K562 (cell line): ENCODE measurements at regions not wholly inside any gene's neighbourhood (a gene's known extent, or its start where the extent isn't known, plus 50 kb on each side); places are given as distances from the start of the nearest gene placed in this dataset.
A peak's percentile ranks its signal among the peaks of the same experiment; 100 is the strongest.

Experiments used
- ATAC-seq: fragments of 200-7000 bp; cut with Tn5 transposase; 3 replicates; pipeline ENCODE4 v1.9.1; 2020; ENCODE audit warnings: moderate library complexity
- BruUV-seq: library from RNA; stranded (reverse); fragments of 400-500 nt; replicated peaks from 2 replicates; lab custom pipeline; 2021; lab: Mats Ljungman, UMichigan
- CTCF ChIA-PET: fragments of 300-600 bp; formaldehyde crosslinking; extraction: SDS; loops from one replicate; lab custom pipeline; 2021; ENCODE audit warnings: low intra/inter-chr PET ratio; lab: Yijun Ruan, JAX
- POLR2A ChIA-PET: fragments of 300-600, 350-650 bp; sonication (Branson Sonifier 250); formaldehyde crosslinking; extraction: SDS; loops from one replicate; lab custom pipeline; 2021; ENCODE audit warnings: antibody characterized with exemption, inconsistent platforms; lab: Yijun Ruan, JAX
- DNase-seq, 4 experiments: peaks; one replicate each; pipeline versions ENCODE4 v3.0.0 to v3.0.0-alpha.2; 2011 to 2018; ENCODE audit warnings: low spot score in 3 of 4, mixed read lengths in 3 of 4; ENCODE audit errors: extremely low read depth in 1 of 4
- FAIRE-seq: peaks from 2 replicates; lab custom pipeline; 2011; peaks lifted over from hg19 to GRCh38; lab: Jason Lieb, UNC
- H2AFZ ChIP-seq: 2 replicates; pipeline ENCODE4 v1.6.0; 2011; ENCODE audit warnings: low read depth, low read length, control low read depth, inconsistent platforms
- H3K27ac ChIP-seq: fragments of 200-600 bp; 3 replicates; pipeline ENCODE4 v1.8.0; 2011; ENCODE audit warnings: low read depth, mild to moderate bottlenecking, control low read depth, inconsistent platforms, low read length, moderate library complexity, mixed read lengths; ENCODE audit errors: extremely low read depth
- H3K27me3 ChIP-seq, 2 experiments: fragments of 300-600 bp in 1 of 2; 2 replicates in 1 of 2; 3 replicates in 1 of 2; pipeline versions ENCODE4 v1.6.0 to v1.8.0; 2011; ENCODE audit warnings: inconsistent platforms in 2 of 2, low read length in 2 of 2, mild to moderate bottlenecking in 1 of 2, mixed read lengths in 1 of 2, moderate library complexity in 1 of 2; ENCODE audit not compliant: control insufficient read depth in 2 of 2, insufficient read depth in 2 of 2
- H3K36me3 ChIP-seq: fragments of 300-600 bp; 3 replicates; pipeline ENCODE4 v1.8.0; 2011; ENCODE audit warnings: mild to moderate bottlenecking, low read length, inconsistent platforms; ENCODE audit not compliant: control insufficient read depth, insufficient read depth
- H3K4me1 ChIP-seq, 2 experiments: fragments of 200-600 bp in 1 of 2; replicated peaks in 1 of 2; 2 replicates in 1 of 2; 3 replicates in 1 of 2; pipeline versions ENCODE4 v1.5.1 to v1.8.0; 2011; ENCODE audit warnings: inconsistent platforms in 2 of 2, low read length in 2 of 2, mild to moderate bottlenecking in 1 of 2, mixed read lengths in 1 of 2, moderate library complexity in 1 of 2; ENCODE audit not compliant: control insufficient read depth in 2 of 2, insufficient read depth in 2 of 2
- H3K4me2 ChIP-seq: 2 replicates; pipeline ENCODE4 v1.6.1; 2011; ENCODE audit warnings: low read length, control low read depth, inconsistent platforms, mixed read lengths; ENCODE audit not compliant: insufficient read depth
- H3K4me3 ChIP-seq: fragments of 200-600 bp; sonication (generic), shearing (Covaris generic); 2 replicates; pipeline ENCODE4 v1.5.1; 2016; ENCODE audit warnings: control low read depth, inconsistent platforms
- H3K79me2 ChIP-seq: fragments of 200-600 bp; 3 replicates; pipeline ENCODE4 v1.8.0; 2011; ENCODE audit warnings: low read length, inconsistent platforms; ENCODE audit not compliant: control insufficient read depth, insufficient read depth
- H3K9ac ChIP-seq, 2 experiments: 2 replicates each; pipeline versions ENCODE4 v1.6.0 to v1.6.1; 2011; ENCODE audit warnings: low read depth in 2 of 2, low read length in 2 of 2, control low read depth in 1 of 2, inconsistent platforms in 1 of 2, mild to moderate bottlenecking in 1 of 2, mixed read lengths in 1 of 2; ENCODE audit not compliant: insufficient read depth in 1 of 2
- H3K9me1 ChIP-seq: one replicate; pipeline ENCODE4 v1.6.0; 2011; ENCODE audit warnings: inconsistent platforms, mild to moderate bottlenecking, low read length, moderate library complexity; ENCODE audit not compliant: control insufficient read depth, insufficient read depth
- H3K9me3 ChIP-seq: replicated peaks from 2 replicates; pipeline ENCODE4 v1.5.1; 2011; ENCODE audit warnings: low read depth, low read length, inconsistent platforms; ENCODE audit not compliant: control insufficient read depth, insufficient read depth
- H4K20me1 ChIP-seq: replicated peaks from 2 replicates; pipeline ENCODE4 v1.6.1; 2011; ENCODE audit warnings: low read length, inconsistent platforms, mixed read lengths; ENCODE audit not compliant: control insufficient read depth, insufficient read depth
- ARID1B ChIP-seq: fragments of 450-650 bp; IDR thresholded peaks from 2 replicates; pipeline ENCODE4 v1.6.1; 2016; ENCODE audit warnings: antibody characterized with exemption, mild to moderate bottlenecking, inconsistent platforms
- ASH1L ChIP-seq: fragments of 450-650 bp; IDR thresholded peaks from 2 replicates; pipeline ENCODE4 v1.6.1; 2018; ENCODE audit warnings: borderline replicate concordance, mild to moderate bottlenecking, low read depth; ENCODE audit not compliant: partially characterized antibody
- ETV1 ChIP-seq: fragments of 450-650 bp; conservative IDR thresholded peaks from 2 replicates; pipeline ENCODE4 v1.6.1; 2016; ENCODE audit warnings: missing genetic modification characterization, control low read depth, low read depth, missing compliant biosample characterization
- EWSR1 ChIP-seq: fragments of 450-650 bp; IDR thresholded peaks from 2 replicates; pipeline ENCODE4 v1.6.1; 2018; ENCODE audit warnings: borderline replicate concordance, mild to moderate bottlenecking, low read depth, moderate library complexity; ENCODE audit not compliant: partially characterized antibody
- FOXJ2 ChIP-seq: fragments of 200-800 bp; sonication (Bioruptor generic); IDR thresholded peaks from 2 replicates; pipeline ENCODE4 v1.6.1; 2016; ENCODE audit warnings: missing genetic modification characterization, missing compliant biosample characterization
- HMGN3 ChIP-seq: IDR thresholded peaks from 2 replicates; pipeline ENCODE4 v1.6.1; 2011; ENCODE audit warnings: borderline replicate concordance, low read depth, mild to moderate bottlenecking, mixed read lengths, low read length; ENCODE audit not compliant: insufficient read length; ENCODE audit errors: extremely low read depth
- NR2F6 ChIP-seq: fragments of 450-650 bp; formaldehyde crosslinking; IDR thresholded peaks from 2 replicates; pipeline ENCODE4 v1.4.0; 2020; ENCODE audit warnings: mild to moderate bottlenecking
- ZEB2 ChIP-seq: fragments of 450-650 bp; IDR thresholded peaks from 2 replicates; pipeline ENCODE4 v1.6.1; 2016
- WGBS: fragments of 100-300 bp; shearing (Covaris generic); methylation state at CpG from one replicate; pipeline ENCODE4 v1.1.6; 2016; ENCODE audit warnings: low coverage, mixed read lengths; ENCODE audit not compliant: insufficient coverage; ENCODE audit errors: missing lambda C conversion rate; 5-methylcytosine and 5-hydroxymethylcytosine counted together
- in situ Hi-C: fragments of 300-500 bp; cut with MboI; formaldehyde crosslinking; loops from 4 replicates; pipeline ENCODE4 v1.15.0; 2018; ENCODE audit warnings: inconsistent platforms, mixed read lengths
- intact Hi-C: fragments of 100-400 bp; cut with micrococcal nuclease; formaldehyde crosslinking; loops from 2 replicates; pipeline ENCODE4 v1.14.2; 2022
- TF ChIP-seq, protein P1 (sequence below): fragments of 250-450 bp; sonication (Bioruptor Pico); IDR thresholded peaks from 2 replicates; pipeline ENCODE4 v1.5.1; 2021; ENCODE audit warnings: mild to moderate bottlenecking
- TF ChIP-seq, protein P2 (sequence below): fragments of 450-650 bp; IDR thresholded peaks from 2 replicates; pipeline ENCODE4 v1.7.1; 2018; ENCODE audit warnings: mild to moderate bottlenecking, low read depth; ENCODE audit not compliant: partially characterized antibody

- H3K4me2 ChIP-seq = peak overlapping the region; percentile 54
- peak; percentile 20 to 82 (median 34) for DNase-seq
- BruUV-seq = no TSS peak
- no peaks in the 10 kb centered on the region for H3K36me3 ChIP-seq
- H3K4me3 ChIP-seq = no peak overlapping the region
- ChIA-PET CTCF (no interaction called here), POLR2A (interaction anchor here (0.7 kb wide), 1 partner anchor 13 kb away, joined by 3 read pairs; no protein-coding TSS in a partner anchor)
- whole genome bisulfite sequencing = 26% methylated on average over 8 of the region's 8 CpGs
- H3K4me1 ChIP-seq = peaks cover 0 to 33% of the 10 kb centered on the region in 2 experiments; a peak in 4 of 5 replicates
- H3K9me1 ChIP-seq = no peaks in the 10 kb centered on the region
- 0 out of 2 replicates have a peak, but pooled peaks cover 4% of the 10 kb centered on the region for H3K9me3 ChIP-seq
- ATAC-seq = peak; percentile 76
- H2AFZ ChIP-seq = peak overlapping the region; percentile 92
- FAIRE-seq = peak; percentile 83
- H3K79me2 ChIP-seq = no peaks in the 10 kb centered on the region
- H3K9ac ChIP-seq = peak overlapping the region in 1 of 2 experiments; percentile 21; a peak in 2 of 4 replicates
- peak overlapping the region; percentile 77 for H3K27ac ChIP-seq
- intact Hi-C loops = no loop called here
- no peaks in the 10 kb centered on the region for H4K20me1 ChIP-seq
- H3K27me3 ChIP-seq = no peaks in the 10 kb centered on the region
- in situ Hi-C loops = no loop called here
- TF ChIP-seq, protein P1, sequence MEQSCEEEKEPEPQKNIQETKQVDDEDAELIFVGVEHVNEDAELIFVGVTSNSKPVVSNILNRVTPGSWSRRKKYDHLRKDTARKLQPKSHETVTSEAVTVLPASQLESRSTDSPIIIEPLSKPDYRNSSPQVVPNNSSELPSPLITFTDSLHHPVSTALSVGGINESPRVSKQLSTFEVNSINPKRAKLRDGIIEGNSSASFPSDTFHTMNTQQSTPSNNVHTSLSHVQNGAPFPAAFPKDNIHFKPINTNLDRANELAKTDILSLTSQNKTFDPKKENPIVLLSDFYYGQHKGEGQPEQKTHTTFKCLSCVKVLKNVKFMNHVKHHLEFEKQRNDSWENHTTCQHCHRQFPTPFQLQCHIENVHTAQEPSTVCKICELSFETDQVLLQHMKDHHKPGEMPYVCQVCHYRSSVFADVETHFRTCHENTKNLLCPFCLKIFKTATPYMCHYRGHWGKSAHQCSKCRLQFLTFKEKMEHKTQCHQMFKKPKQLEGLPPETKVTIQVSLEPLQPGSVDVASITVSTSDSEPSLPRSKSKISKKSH (CRISPR knock-in tag) = no peak
- TF ChIP-seq ASH1L = no peak
- TF ChIP-seq, protein P2, sequence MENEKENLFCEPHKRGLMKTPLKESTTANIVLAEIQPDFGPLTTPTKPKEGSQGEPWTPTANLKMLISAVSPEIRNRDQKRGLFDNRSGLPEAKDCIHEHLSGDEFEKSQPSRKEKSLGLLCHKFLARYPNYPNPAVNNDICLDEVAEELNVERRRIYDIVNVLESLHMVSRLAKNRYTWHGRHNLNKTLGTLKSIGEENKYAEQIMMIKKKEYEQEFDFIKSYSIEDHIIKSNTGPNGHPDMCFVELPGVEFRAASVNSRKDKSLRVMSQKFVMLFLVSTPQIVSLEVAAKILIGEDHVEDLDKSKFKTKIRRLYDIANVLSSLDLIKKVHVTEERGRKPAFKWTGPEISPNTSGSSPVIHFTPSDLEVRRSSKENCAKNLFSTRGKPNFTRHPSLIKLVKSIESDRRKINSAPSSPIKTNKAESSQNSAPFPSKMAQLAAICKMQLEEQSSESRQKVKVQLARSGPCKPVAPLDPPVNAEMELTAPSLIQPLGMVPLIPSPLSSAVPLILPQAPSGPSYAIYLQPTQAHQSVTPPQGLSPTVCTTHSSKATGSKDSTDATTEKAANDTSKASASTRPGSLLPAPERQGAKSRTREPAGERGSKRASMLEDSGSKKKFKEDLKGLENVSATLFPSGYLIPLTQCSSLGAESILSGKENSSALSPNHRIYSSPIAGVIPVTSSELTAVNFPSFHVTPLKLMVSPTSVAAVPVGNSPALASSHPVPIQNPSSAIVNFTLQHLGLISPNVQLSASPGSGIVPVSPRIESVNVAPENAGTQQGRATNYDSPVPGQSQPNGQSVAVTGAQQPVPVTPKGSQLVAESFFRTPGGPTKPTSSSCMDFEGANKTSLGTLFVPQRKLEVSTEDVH = no peak
- no peak for TF ChIP-seq ZEB2
- TF ChIP-seq ETV1 (tag) = peak; percentile 38; the same call in 1 of the 2 replicates
- TF ChIP-seq NR2F6 = no peak
- TF ChIP-seq HMGN3 = no peak
- peak; percentile 76 for TF ChIP-seq ARID1B
- no peak for TF ChIP-seq EWSR1
- no peak for TF ChIP-seq FOXJ2
These were observed 163.7 kb downstream of the IPO8 start for GRCh38 chr12:30531731-30532678.
